ENCODE measurements at regions not wholly inside any gene's neighbourhood (a gene's known extent, or its start where the extent isn't known, plus 50 kb on each side); places are given as distances from the start of the nearest gene placed in this dataset.

- TF ChIP-seq CTCF (IDR thresholded peaks at IDR 0.05; ENCODE audit: low read depth, low read length), result no peak
- H3K4me3 ChIP-seq (ENCODE audit: low read depth, low read length), result no peak overlapping the region
These were observed 99.6 kb downstream of the TUSC7 start for GRCh38 chr3:116809208-116809607.

DNA sequence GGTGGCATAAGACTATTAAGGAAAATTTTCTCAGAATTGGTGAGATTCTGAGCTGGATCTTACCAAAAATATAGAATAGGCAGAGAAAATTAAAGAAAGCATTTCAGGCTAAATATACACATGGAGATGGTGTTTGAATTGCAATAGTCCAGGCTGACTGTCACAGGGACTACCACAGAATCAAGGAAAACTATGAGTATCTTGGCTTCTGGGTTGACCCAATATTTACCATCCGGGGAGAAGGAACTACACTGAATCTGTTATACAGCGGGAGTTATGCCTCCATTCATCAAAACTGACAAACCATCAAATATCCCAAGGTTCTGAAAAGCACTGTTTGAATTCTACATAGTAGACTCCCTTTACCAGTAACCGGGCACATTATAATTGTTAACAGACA is 102.2 kb downstream of the TUSC7 start:
- no peak for TF ChIP-seq CTCF (IDR thresholded peaks at IDR 0.05; ENCODE audit: low read depth, low read length)
- H3K4me3 ChIP-seq (ENCODE audit: low read depth, low read length), result no peak overlapping the region

DNA sequence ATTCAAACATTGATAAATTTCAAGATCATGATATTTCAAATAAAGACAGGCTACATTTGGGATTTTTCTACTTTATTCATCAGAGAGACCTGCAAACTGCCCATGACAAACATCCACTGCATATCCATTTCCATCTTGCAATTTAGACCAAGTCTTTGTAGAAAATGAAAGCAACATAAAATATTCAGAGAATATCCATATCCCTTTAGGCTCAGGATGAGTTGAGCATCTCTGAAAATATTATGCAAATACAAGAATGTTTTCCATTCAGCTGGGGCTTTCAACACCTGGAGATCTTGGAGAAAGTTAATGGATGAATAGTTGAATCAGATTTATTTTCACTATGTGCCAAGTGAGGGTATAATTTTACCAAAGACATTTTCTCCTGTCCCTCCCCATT is 103.4 kb downstream of the TUSC7 start:
- no peak for TF ChIP-seq CTCF (IDR thresholded peaks at IDR 0.05; ENCODE audit: low read depth, low read length)
- H3K4me3 ChIP-seq (ENCODE audit: low read depth, low read length), result no peak overlapping the region

DNA sequence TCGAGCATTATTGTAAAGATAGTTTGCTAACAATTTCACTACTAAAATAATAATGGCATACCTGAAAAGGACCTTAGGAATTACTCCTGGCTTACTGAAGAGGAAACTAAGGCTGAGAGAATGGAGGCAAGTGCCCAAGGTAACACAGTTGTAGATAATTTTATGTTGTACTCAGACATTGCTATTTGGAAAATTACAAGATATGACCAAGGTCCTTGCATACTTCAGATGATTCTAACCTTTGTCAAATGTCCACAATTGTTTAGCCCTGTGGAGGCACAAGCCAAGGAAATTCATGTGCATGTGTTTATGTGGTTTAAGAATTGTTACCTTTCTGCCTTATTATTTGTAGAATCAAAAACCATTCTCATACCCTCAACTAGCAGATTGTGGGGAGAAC is 105.7 kb downstream of the TUSC7 start:
- no peak overlapping the region for H3K4me3 ChIP-seq (ENCODE audit: low read depth, low read length)
- TF ChIP-seq CTCF (IDR thresholded peaks at IDR 0.05; ENCODE audit: low read depth, low read length), result no peak

- TF ChIP-seq CTCF (IDR thresholded peaks at IDR 0.05; ENCODE audit: low read depth, low read length), result no peak
- no peak overlapping the region for H3K4me3 ChIP-seq (ENCODE audit: low read depth, low read length)
These were observed 106.4 kb downstream of the TUSC7 start for GRCh38 chr3:116815831-116816588.

DNA sequence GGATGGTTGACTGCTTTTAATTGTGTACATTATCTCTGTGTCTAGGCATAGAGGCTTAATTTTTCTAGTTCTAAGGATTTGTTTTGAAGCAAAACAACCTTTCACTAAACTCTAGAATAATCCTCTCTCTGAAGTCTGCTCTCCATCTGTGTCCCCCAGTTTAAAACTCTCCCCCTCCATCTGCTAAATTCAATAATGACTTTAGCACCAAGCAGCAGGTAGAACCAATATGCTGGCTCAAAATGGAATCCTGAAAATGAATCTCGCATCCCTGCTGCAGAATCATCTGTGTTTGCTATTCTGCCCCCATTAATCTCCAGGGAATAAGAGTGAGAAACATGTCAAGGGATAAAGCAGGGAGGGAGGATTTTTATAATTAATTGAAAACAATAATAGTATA is 111.8 kb downstream of the TUSC7 start:
- no peak overlapping the region for H3K4me3 ChIP-seq (ENCODE audit: low read depth, low read length)
- no peak for TF ChIP-seq CTCF (IDR thresholded peaks at IDR 0.05; ENCODE audit: low read depth, low read length)

GRCh38 chr3:116824208-116824607 is 114.6 kb downstream of the TUSC7 start:
- H3K4me3 ChIP-seq (ENCODE audit: low read depth, low read length), result no peak overlapping the region
- no peak for TF ChIP-seq CTCF (IDR thresholded peaks at IDR 0.05; ENCODE audit: low read depth, low read length)

Data from WI38 (cell line).